Activated gamma-delta T cell treated with Interleukin-2 at 50 U/mL for 16 hours (primary cell): ENCODE measurements at regions not wholly inside any gene's neighbourhood (a gene's known extent, or its start where the extent isn't known, plus 50 kb on each side); places are given as distances from the start of the nearest gene placed in this dataset.
"Not testable (repeated sequence)": the region's sequence is repeated elsewhere in the genome, so short reads cannot be mapped to it uniquely, and the experiment has no call there.

Source experiments
- DNase-seq: peaks from one replicate; pipeline ENCODE4 v3.0.0-alpha.2; 2020

DNA sequence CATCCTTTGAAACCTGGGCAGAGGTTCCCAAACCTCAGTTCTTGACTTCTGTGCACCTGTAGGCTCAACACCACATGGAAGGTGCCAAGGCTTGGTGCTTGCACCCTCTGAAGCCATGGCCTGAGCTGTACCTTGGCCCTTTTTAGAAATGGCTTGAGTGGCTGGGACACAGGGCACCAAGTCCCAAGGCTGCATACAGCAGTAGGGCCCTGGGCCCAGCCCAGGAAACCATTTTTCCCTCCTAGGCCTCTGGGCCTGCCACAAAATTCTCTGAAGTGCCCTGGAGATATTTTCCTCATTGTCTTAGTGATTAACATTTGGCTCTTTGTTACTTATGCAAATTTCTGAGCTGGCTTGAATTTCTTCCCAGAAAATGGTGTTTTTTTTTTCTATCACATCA, 65.6 kb upstream of the ACTRT2 start:
- DNase-seq = no peak

- DNase-seq = no peak
Observed at GRCh38 chr1:2956576-2956975, 64.7 kb upstream of the ACTRT2 start.

DNA sequence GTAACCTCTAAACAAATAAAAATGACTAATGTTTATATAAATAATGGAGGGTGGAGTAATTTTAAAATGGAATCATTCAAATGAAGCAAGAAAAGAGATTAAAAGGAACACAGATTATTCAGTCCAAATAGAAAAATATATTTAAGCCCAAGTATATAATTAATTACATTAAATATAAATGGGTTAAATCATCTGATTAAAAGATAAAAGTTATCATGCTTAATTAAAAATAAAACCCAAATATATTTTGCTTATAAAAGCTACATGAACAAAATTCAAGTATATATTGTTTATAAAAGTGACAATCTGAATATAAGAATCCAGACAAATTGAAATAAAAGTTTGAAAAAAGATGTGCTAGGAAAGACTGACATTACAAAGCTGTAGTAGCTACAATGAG, 63.9 kb upstream of the ACTRT2 start:
- no peak for DNase-seq

DNA sequence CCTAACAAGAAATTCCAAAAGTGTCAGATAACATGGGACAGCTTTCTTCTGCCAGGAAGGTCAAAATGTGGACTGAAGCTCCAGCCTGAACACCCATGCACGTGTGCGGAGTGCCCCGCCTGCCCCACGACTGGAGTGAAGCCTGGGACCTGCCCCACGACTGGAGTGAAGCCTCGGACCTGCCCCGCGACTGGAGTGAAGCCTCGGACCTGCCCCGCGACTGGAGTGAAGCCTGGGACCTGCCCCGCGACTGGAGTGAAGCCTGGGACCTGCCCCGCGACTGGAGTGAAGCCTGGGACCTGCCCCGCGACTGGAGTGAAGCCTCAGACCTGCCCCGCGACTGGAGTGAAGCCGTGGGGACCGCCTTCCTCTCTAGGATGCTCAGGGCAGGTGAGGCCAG, 61.4 kb upstream of the ACTRT2 start:
- not testable (repeated sequence) for DNase-seq

DNA sequence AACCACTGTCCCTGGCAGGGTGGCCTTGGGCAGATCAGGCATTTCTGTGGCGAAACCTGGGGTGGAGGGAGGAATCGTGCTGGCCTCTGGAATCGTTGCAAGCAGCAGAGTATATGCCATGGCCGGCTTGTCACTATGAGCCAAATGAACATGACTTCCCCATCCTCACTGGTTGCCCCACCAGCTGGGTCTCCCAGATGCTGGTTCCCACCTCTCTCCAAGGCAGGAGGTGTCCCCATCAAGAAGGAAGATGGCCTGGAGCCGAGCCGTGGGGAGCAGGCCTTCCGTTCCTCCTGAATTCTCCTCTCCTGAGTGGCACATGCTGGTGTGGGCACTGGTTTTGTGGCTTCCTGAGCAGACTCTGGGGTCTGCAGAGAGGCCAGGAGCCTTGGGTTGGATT, 60.2 kb upstream of the ACTRT2 start:
- no peak for DNase-seq

- no peak for DNase-seq
Observed at GRCh38 chr1:2961661-2962060, 59.6 kb upstream of the ACTRT2 start.

DNA sequence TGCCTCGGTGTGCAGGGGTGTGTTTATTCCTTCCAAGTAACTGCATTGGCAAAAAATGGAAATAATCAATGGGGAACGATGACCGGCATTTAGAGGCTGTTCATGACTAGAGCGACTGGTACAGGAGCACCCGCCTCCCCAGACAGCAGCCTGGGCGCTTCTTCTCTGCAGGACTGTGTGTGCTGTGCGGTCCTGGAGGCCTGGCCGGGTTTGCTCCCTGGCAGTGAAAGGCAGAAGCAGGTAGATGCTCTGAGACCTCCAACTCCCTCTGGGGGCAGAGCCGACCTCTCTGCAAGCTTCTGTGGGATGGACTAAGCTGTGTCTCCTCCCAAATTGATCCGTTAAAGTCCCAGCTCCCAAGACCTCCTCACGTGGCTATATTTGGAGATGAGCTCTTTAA, 59.2 kb upstream of the ACTRT2 start:
- DNase-seq = no peak

DNA sequence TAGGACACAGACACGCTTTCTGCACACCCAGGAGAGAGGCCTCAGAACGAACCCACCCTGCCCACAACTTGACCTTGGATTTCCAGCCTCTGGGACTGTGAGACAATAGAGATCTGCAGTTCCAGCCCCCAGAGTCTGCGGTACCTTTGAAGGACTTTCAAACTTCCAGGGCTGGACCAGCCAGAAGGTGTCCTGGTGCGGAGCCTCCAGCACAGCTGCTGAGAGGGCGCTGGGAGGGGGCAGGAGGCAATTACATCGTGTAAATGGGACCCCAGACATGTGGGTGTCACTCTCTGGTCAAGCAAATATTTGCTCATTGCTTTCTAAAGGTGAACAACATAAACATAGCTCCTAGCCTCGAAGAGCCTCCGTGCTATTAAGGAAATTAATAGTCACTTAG, 58.7 kb upstream of the ACTRT2 start:
- no peak for DNase-seq

- DNase-seq = no peak
Observed at GRCh38 chr1:2962946-2963345, 58.3 kb upstream of the ACTRT2 start.

GRCh38 chr1:2965676-2966075, 55.6 kb upstream of the ACTRT2 start:
- DNase-seq = no peak

DNA sequence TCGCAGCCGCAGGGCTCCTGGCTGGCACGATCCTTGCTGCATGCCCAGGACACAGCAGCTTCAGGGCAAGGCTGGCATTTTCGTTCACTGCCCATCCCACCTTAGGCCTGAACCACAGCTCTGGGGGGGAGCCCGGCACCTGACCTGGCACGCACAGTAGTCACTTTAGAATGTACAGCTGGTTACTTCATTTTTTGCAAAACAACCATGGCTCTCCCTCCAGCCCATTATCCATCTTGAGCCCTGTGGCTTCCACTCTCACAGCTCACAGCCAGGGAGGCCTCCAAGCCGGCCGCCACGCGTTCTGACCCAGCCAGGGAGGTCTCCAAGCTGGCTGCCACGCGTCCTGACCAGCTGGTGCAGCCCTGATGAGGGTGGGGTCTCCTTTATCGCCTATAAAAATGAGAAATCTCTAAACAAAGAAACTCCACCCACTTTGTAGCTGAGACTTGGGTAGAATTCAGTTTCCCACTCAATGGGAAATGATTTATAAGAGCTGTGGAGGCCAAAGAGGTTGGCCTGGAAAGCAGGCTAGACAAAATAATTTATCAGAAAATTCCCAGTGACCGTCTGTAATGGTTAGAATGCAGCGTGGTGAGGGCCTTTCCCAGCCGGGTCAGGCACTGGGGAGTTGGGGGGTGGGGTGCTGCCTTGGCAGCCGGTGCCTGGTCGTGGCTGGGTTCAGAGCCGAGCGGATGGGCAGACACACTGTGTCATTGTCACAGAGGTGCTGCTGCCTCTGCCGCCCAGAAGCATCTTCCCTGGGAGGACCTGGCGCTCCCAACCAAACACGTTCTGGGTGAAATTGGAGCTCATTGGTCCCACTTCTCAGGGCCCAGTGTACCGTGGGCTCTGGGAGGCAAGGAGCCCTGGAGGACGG, 54.6 kb upstream of the ACTRT2 start:
- DNase-seq = no peak

DNA sequence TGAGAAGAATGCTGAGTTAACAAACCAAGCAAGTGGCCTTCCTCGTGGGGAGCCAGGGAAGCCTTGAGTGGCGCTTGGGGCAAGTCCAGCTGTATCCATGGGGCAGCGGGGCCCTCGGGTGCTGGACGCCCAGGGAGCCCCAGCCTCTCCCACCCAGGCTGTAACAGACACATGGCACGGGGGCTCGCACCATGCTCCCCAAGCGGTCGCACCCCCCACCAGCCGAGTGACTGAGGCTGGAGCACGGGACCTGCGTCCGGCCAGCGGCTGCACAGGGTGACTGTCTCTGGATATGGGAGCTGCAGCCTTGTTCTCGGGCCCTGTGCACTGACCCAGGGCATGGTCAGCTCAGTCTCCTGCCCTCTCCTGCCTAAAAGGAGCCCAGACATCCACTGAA, 53.9 kb upstream of the ACTRT2 start:
- DNase-seq = no peak

GRCh38 chr1:2967881-2968280, 53.4 kb upstream of the ACTRT2 start:
- no peak for DNase-seq

DNA sequence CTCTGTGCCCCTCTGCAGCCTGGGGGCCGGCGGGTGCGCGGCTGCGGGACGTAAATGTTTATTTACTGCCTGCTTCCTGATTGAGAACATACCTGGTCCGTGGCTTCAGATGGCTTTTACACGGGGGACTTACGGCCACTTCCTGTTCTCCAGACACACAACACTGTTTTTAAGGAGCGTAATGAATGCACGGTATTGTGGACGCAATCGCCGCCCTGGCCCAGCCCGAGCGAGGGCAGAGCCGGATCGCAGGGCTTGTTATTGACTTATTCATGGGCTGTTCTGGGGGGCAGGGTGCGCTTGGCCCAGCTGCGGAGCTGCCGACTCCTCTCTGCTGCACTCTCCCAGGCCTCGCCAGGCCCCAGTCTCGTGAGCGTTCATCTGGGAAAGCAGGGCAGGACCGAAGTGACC, 52.8 kb upstream of the ACTRT2 start:
- no peak for DNase-seq

GRCh38 chr1:2969011-2969844, 52.0 kb upstream of the ACTRT2 start:
- DNase-seq = no peak

DNA sequence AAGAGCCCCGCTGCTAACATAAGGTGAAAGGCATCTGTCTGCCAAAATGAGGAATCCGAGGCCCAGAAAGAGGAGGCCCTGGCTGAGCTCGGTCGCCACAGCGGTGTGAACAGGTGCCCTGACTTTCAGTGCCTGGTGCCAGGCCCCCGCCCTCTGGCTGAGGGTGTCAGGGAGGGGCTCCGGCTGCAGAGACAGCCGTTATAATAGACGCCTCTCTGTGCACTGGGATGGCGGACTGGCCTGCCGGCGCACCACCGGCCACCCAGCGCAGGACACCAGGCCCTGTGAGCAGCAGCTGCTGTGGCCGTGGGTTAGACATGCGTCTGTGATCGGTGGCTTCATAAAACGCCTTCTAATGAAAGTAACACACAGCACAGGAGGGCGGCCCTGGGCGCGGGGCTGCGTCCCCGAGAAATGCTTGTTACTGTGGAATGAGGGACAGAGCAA, 51.4 kb upstream of the ACTRT2 start:
- peak; percentile 2 for DNase-seq

DNA sequence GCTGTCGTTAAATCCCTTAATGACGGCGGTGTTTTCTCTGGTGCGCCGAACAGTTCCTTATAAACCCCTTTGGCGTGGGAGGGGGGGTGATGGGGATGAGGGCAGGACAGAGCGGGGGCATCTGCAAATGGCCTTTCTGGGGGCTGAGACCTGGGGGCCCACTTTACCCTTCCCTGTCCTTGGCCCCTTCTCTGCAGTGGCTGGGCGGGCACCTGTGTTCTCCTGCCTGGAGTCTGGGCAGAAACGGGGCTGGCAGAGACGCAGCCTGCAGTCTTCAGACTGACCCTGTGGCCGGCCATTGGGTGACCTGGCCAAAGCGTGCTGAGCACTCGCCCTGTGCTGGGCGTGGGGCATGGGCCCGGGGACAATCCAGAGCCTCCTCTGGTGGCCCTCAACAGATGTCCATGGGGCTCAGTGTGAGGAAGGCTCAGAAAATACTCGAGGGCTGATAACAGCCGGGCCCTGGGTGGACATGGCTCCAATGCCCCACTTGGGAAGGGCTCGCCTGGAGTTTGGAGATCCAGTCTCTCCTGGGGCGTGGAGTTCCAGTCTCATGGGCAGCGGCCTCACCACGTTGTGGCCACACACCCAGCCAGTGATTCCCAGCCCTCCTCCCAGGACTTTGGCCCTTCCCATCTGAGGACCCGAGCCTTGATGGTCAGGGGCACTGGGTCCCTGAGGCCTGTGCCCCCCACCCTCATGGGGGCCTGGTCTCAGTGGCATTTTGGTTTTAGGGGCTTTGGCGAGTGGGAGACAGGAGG, 50.8 kb upstream of the ACTRT2 start:
- DNase-seq = no peak

GRCh38 chr1:2971101-2971501, 50.2 kb upstream of the ACTRT2 start:
- DNase-seq = no peak
